ENCODE measurements at regions not wholly inside any gene's neighbourhood (a gene's known extent, or its start where the extent isn't known, plus 50 kb on each side); places are given as distances from the start of the nearest gene placed in this dataset.

- in situ Hi-C loops (cut with HindIII; ENCODE audit: low sequenced_read_pairs) = no loop called here
- no peak for DNase-seq (ENCODE audit: low read depth)
- TF ChIP-seq CTCF (IDR thresholded peaks at IDR 0.05; ENCODE audit: low read depth, low read length, missing control alignments) = no peak
- no peak overlapping the region for H3K4me3 ChIP-seq (ENCODE audit: low read depth, low read length)
Measured at GRCh38 chr3:25239042-25239441, 189.0 kb upstream of the RARB start.

- no peak for DNase-seq (ENCODE audit: low read depth)
- no peak for TF ChIP-seq CTCF (IDR thresholded peaks at IDR 0.05; ENCODE audit: low read depth, low read length, missing control alignments)
- H3K4me3 ChIP-seq (ENCODE audit: low read depth, low read length) = no peak overlapping the region
- in situ Hi-C loops (cut with HindIII; ENCODE audit: low sequenced_read_pairs) = no loop called here
Measured at GRCh38 chr3:25246913-25247312, 181.2 kb upstream of the RARB start.

- no peak for TF ChIP-seq CTCF (IDR thresholded peaks at IDR 0.05; ENCODE audit: low read depth, low read length, missing control alignments)
- DNase-seq (ENCODE audit: low read depth) = no peak
- H3K4me3 ChIP-seq (ENCODE audit: low read depth, low read length) = no peak overlapping the region
- in situ Hi-C loops (cut with HindIII; ENCODE audit: low sequenced_read_pairs) = no loop called here
Measured at GRCh38 chr3:25252291-25252690, 175.8 kb upstream of the RARB start.

- TF ChIP-seq CTCF (IDR thresholded peaks at IDR 0.05; ENCODE audit: low read depth, low read length, missing control alignments) = no peak
- H3K4me3 ChIP-seq (ENCODE audit: low read depth, low read length) = no peak overlapping the region
- in situ Hi-C loops (cut with HindIII; ENCODE audit: low sequenced_read_pairs) = no loop called here
- peak; percentile 91 for DNase-seq (ENCODE audit: low read depth)
Measured at GRCh38 chr3:25257026-25257425, 171.0 kb upstream of the RARB start.

GRCh38 chr3:25259871-25260270 lies 168.2 kb upstream of the RARB start:
- H3K4me3 ChIP-seq (ENCODE audit: low read depth, low read length) = no peak overlapping the region
- in situ Hi-C loops (cut with HindIII; ENCODE audit: low sequenced_read_pairs) = no loop called here
- peak; percentile 81 for DNase-seq (ENCODE audit: low read depth)
- no peak for TF ChIP-seq CTCF (IDR thresholded peaks at IDR 0.05; ENCODE audit: low read depth, low read length, missing control alignments)

GRCh38 chr3:25262322-25262721 lies 165.7 kb upstream of the RARB start:
- no peak overlapping the region for H3K4me3 ChIP-seq (ENCODE audit: low read depth, low read length)
- DNase-seq (ENCODE audit: low read depth) = no peak
- in situ Hi-C loops (cut with HindIII; ENCODE audit: low sequenced_read_pairs) = no loop called here
- TF ChIP-seq CTCF (IDR thresholded peaks at IDR 0.05; ENCODE audit: low read depth, low read length, missing control alignments) = no peak

GRCh38 chr3:25265284-25265683 lies 162.8 kb upstream of the RARB start:
- no peak for TF ChIP-seq CTCF (IDR thresholded peaks at IDR 0.05; ENCODE audit: low read depth, low read length, missing control alignments)
- in situ Hi-C loops (cut with HindIII; ENCODE audit: low sequenced_read_pairs) = no loop called here
- no peak for DNase-seq (ENCODE audit: low read depth)
- H3K4me3 ChIP-seq (ENCODE audit: low read depth, low read length) = no peak overlapping the region

All from astrocyte of the cerebellum (primary cell).